A673 (cell line): ENCODE measurements at regions not wholly inside any gene's neighbourhood (a gene's known extent, or its start where the extent isn't known, plus 50 kb on each side); places are given as distances from the start of the nearest gene placed in this dataset.

Source experiments
- EZH2 ChIP-seq: fragments of 200-600 bp; sonication (generic); IDR thresholded peaks from 2 replicates; pipeline ENCODE4 v1.6.1; 2017; ENCODE audit warnings: borderline replicate concordance, low read depth, mild to moderate bottlenecking, mixed read lengths, antibody characterized with exemption, low read length; ENCODE audit not compliant: poor library complexity, severe bottlenecking
- TF ChIP-seq, protein P1 (sequence below): fragments of 300-800, 200-600 bp; sonication (generic); conservative IDR thresholded peaks from 2 replicates; pipeline ENCODE4 v1.5.1; 2017; ENCODE audit warnings: low read depth, mild to moderate bottlenecking, antibody characterized with exemption, low read length, moderate library complexity, mixed read lengths

DNA sequence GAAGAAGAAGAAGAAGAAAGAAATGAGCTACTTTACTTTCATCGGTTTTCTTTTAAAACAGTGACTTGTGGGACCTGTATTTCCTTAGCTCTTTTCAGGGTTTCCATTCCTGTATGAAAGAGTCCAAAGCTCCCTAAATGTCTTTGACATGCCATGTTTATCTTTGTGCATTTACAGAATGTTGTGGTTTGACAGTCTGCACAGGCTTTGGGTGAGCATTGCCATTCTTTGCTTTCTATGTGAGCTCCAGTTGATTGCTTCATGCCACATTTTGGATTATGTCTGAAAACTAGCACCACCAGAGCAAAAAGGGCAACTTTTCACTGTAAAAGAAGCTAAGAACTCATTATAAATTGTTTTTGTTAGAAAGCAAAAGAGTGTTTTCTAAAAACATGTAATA lies 733.4 kb downstream of the TLE4 start:
- TF ChIP-seq, protein P1, sequence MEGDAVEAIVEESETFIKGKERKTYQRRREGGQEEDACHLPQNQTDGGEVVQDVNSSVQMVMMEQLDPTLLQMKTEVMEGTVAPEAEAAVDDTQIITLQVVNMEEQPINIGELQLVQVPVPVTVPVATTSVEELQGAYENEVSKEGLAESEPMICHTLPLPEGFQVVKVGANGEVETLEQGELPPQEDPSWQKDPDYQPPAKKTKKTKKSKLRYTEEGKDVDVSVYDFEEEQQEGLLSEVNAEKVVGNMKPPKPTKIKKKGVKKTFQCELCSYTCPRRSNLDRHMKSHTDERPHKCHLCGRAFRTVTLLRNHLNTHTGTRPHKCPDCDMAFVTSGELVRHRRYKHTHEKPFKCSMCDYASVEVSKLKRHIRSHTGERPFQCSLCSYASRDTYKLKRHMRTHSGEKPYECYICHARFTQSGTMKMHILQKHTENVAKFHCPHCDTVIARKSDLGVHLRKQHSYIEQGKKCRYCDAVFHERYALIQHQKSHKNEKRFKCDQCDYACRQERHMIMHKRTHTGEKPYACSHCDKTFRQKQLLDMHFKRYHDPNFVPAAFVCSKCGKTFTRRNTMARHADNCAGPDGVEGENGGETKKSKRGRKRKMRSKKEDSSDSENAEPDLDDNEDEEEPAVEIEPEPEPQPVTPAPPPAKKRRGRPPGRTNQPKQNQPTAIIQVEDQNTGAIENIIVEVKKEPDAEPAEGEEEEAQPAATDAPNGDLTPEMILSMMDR = no peak
- TF ChIP-seq EZH2 = no peak
